Adrenal gland (tissue), 9 donors: ENCODE measurements at regions not wholly inside any gene's neighbourhood (a gene's known extent, or its start where the extent isn't known, plus 50 kb on each side); places are given as distances from the start of the nearest gene placed in this dataset.

Source experiments
- DNase-seq, 7 donors: peaks; one replicate each; pipeline ENCODE4 v3.0.0-alpha.2; 2019 to 2020
- H3K27ac ChIP-seq, 5 donors: fragments of 200-600 bp; sonication (generic) in 4 of 5; 1 replicate in 3 of 5; 2 replicates in 2 of 5; pipeline versions ENCODE4 v1.5.1 to v1.8.0; 2016 to 2020; ENCODE audit warnings: mild to moderate bottlenecking in 1 of 5
- H3K27me3 ChIP-seq: fragments of 200-600 bp; 2 replicates; pipeline ENCODE4 v1.8.0; 2021
- H3K36me3 ChIP-seq, 2 donors: fragments of 200-600 bp; replicated peaks in 1 of 2; 1 replicate in 1 of 2; 2 replicates in 1 of 2; pipeline versions ENCODE4 v1.5.1 to v1.8.0; 2018 to 2022
- H3K4me1 ChIP-seq, 2 donors: fragments of 200-600 bp; replicated peaks in 1 of 2; 1 replicate in 1 of 2; 2 replicates in 1 of 2; pipeline versions ENCODE4 v1.5.1 to v1.8.0; 2018 to 2021
- H3K4me3 ChIP-seq, 4 donors: fragments of 200-600 bp; sonication (generic) in 3 of 4; one replicate each; pipeline ENCODE4 v1.5.1; 2016 to 2018
- H3K9me3 ChIP-seq, 3 donors: fragments of 200-600 bp; sonication (generic) in 1 of 3; replicated peaks in 1 of 3; 1 replicate in 2 of 3; 2 replicates in 1 of 3; pipeline versions ENCODE4 v1.5.1 to v1.8.0; 2016 to 2021
- CTCF ChIP-seq, 6 experiments: fragments of 450-650 bp in 4 of 6; fragments of 200-600 bp in 2 of 6; sonication (generic) in 1 of 6; IDR thresholded peaks; 1 replicate in 5 of 6; 2 replicates in 1 of 6; pipeline versions ENCODE4 v1.5.1 to v1.8.0; 2016 to 2021; ENCODE audit warnings: antibody characterized with exemption in 6 of 6, mild to moderate bottlenecking in 2 of 6, moderate library complexity in 1 of 6
- POLR2A ChIP-seq, 2 donors: fragments of 450-650 bp; IDR thresholded peaks; one replicate each; pipeline ENCODE4 v1.6.1; 2017; ENCODE audit warnings: antibody characterized with exemption in 2 of 2, mild to moderate bottlenecking in 2 of 2, moderate library complexity in 1 of 2
- WGBS, 4 donors: extraction: QIAGEN DNeasy Blood & Tissue Kit in 2 of 4; methylation state at CpG; one replicate each; pipeline versions ENCODE4 v1.1.5 to v1.1.7; 2013 to 2017; 5-methylcytosine and 5-hydroxymethylcytosine counted together
- intact Hi-C, 2 donors: fragments of 100-400 bp; cut with DNase I; formaldehyde crosslinking; loops; one replicate each; pipeline versions ENCODE4 v1.14.1 to v1.15.0; 2022 to 2023
- donor health status: healthy with polysubstance abuse.
- donor health status: Bipolar disorder and iron deficiency.
- donor health status: DM: yes; HTN: yes; CAD: no.
- donor health status: DM: no; HTN: no; CAD: no.
- donor health status: DM: no; HTN: no; CAD: no.

- intact Hi-C loops = no loop called here
Observed at GRCh38 chr6:113530769-113531168, 326.4 kb upstream of the MARCKS start.

GRCh38 chr6:113539202-113539601 is 317.9 kb upstream of the MARCKS start:
- Histone ChIP-seq H3K9me3 (no peaks in the 10 kb centered on the region), H3K27ac (no peak overlapping the region), H3K27me3 (no peaks in the 10 kb centered on the region), H3K4me3 (no peak overlapping the region), H3K4me1 (no peaks in the 10 kb centered on the region), H3K36me3 (no peaks in the 10 kb centered on the region)
- intact Hi-C loops = no loop called here
- WGBS, 4 donors = 67 to 80% (median 73%) methylated on average over 2 of the region's 2 CpGs
- TF ChIP-seq CTCF (IDR thresholded peaks at IDR 0.05) = no peak
- TF ChIP-seq POLR2A (IDR thresholded peaks at IDR 0.05) = no peak
- no peak for DNase-seq

More at GRCh38 chr6:113530769-113531168, 326.4 kb upstream of the MARCKS start:
- Histone ChIP-seq H3K36me3 (no peaks in the 10 kb centered on the region), H3K27me3 (no peaks in the 10 kb centered on the region), H3K4me3 (no peak overlapping the region), H3K9me3 (no peaks in the 10 kb centered on the region), H3K4me1 (no peaks in the 10 kb centered on the region), H3K27ac (no peak overlapping the region)
- DNase-seq = no peak
- 86 to 88% (median 87%) methylated on average over 4 of the region's 4 CpGs for WGBS, 4 donors
- TF ChIP-seq POLR2A (IDR thresholded peaks at IDR 0.05) = no peak
- no peak for TF ChIP-seq CTCF (IDR thresholded peaks at IDR 0.05)

GRCh38 chr6:113539623-113540022 is 317.5 kb upstream of the MARCKS start:
- Histone ChIP-seq H3K9me3 (no peaks in the 10 kb centered on the region), H3K36me3 (no peaks in the 10 kb centered on the region), H3K4me3 (no peak overlapping the region), H3K4me1 (no peaks in the 10 kb centered on the region), H3K27me3 (no peaks in the 10 kb centered on the region), H3K27ac (no peak overlapping the region)
- DNase-seq = no peak
- intact Hi-C loops = no loop called here
- TF ChIP-seq POLR2A (IDR thresholded peaks at IDR 0.05) = no peak
- no peak for TF ChIP-seq CTCF (IDR thresholded peaks at IDR 0.05)

GRCh38 chr6:113540466-113540865 is 316.7 kb upstream of the MARCKS start:
- TF ChIP-seq POLR2A (IDR thresholded peaks at IDR 0.05) (no peak), CTCF (IDR thresholded peaks at IDR 0.05) (no peak)
- Histone ChIP-seq H3K36me3 (no peaks in the 10 kb centered on the region), H3K4me3 (no peak overlapping the region), H3K27me3 (no peaks in the 10 kb centered on the region), H3K4me1 (no peaks in the 10 kb centered on the region), H3K27ac (no peak overlapping the region), H3K9me3 (no peaks in the 10 kb centered on the region)
- intact Hi-C loops = no loop called here
- no peak for DNase-seq
